DOHH2 (cell line): ENCODE measurements at regions not wholly inside any gene's neighbourhood (a gene's known extent, or its start where the extent isn't known, plus 50 kb on each side); places are given as distances from the start of the nearest gene placed in this dataset.

Experiments
- CTCF ChIP-seq: fragments of 200-600 bp; sonication (generic); IDR thresholded peaks from one replicate; pipeline ENCODE4 v1.5.1; 2014; ENCODE audit warnings: antibody characterized with exemption, mild to moderate bottlenecking, low read depth, low read length; ENCODE audit not compliant: poor library complexity, severe bottlenecking
- EZH2phosphoT487 ChIP-seq: fragments of 200-600 bp; sonication (generic); IDR thresholded peaks from 2 replicates; pipeline ENCODE4 v1.6.1; 2017; ENCODE audit warnings: borderline replicate concordance, mild to moderate bottlenecking, antibody characterized with exemption, low read length, moderate library complexity, mixed read lengths

DNA sequence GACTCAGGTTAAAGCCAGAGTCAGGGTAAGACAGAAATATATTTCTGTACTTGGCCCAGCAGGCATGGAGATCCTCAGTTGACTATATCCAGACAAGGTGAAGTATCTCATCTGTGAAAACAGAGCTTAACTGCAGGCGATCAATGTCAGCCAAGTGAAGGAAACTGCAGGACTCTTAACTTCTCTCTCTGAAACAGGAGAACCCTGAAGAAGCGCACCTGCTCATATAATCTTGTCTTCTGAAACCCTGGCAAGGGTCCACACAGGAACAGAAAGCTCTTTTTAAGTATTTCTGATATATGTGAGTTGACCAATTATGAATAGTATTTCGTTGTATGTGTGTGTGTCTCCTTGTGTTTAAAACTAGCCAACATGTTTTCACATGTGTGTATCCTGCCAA, 504.8 kb upstream of the SLITRK5 start:
- TF ChIP-seq CTCF: no peak
- no peak for TF ChIP-seq EZH2phosphoT487
